ENCODE measurements at regions not wholly inside any gene's neighbourhood (a gene's known extent, or its start where the extent isn't known, plus 50 kb on each side); places are given as distances from the start of the nearest gene placed in this dataset.

DNA sequence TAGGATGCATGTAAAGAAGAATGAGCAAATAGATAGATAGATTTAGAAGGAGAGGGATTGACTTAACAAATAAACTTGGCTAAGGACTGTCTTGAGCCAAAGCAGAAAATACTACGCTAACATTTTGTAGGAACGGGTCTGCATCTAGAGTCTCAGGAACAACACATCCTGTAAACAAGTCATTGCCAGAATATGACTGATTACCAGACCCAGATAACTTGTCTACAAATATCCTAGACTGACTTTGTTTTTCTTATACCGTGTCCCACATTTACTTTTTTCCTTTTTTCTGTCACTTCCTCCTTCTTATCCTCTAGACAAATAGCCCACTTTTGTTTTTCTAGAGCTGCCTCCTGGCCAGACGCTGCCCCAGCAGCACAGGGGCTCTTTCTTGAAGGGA, 393.6 kb downstream of the PDGFC start:
- no peaks in the 10 kb centered on the region for H3K9me3 Mint-ChIP-seq
- no peaks in the 10 kb centered on the region for H3K36me3 Mint-ChIP-seq (ENCODE audit: low read depth)
- DNase-seq (ENCODE audit: low spot score) (no peak), ATAC-seq (no peak)
- Histone ChIP-seq H3K79me2 (replicated peaks; ENCODE audit: insufficient read depth) (no peaks in the 10 kb centered on the region), H4K20me1 (replicated peaks; ENCODE audit: insufficient read depth) (no peaks in the 10 kb centered on the region), H3K27ac (ENCODE audit: low read depth) (no peak overlapping the region), H2AFZ (peak overlapping the region; percentile 49), H3K4me2 (no peak overlapping the region), H3K4me3 (no peak overlapping the region), H3K36me3 (ENCODE audit: insufficient read depth) (no peaks in the 10 kb centered on the region), H3K9me2 (ENCODE audit: insufficient read depth) (no peaks in the 10 kb centered on the region), H3K27me3 (ENCODE audit: insufficient read depth) (no peaks in the 10 kb centered on the region), H3K4me1 (ENCODE audit: insufficient read depth) (no peaks in the 10 kb centered on the region), H3F3A (replicated peaks; ENCODE audit: low read depth) (no peaks in the 10 kb centered on the region)
- no peaks in the 10 kb centered on the region for H3K4me1 Mint-ChIP-seq
- peaks cover 3% of the 10 kb centered on the region for H3K27me3 Mint-ChIP-seq (ENCODE audit: insufficient read depth, low read depth, poor library complexity)
- TF ChIP-seq, protein P1, sequence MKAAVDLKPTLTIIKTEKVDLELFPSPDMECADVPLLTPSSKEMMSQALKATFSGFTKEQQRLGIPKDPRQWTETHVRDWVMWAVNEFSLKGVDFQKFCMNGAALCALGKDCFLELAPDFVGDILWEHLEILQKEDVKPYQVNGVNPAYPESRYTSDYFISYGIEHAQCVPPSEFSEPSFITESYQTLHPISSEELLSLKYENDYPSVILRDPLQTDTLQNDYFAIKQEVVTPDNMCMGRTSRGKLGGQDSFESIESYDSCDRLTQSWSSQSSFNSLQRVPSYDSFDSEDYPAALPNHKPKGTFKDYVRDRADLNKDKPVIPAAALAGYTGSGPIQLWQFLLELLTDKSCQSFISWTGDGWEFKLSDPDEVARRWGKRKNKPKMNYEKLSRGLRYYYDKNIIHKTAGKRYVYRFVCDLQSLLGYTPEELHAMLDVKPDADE (IDR thresholded peaks at IDR 0.05): no peak
- TF ChIP-seq STAT1 (IDR thresholded peaks at IDR 0.05; ENCODE audit: unreplicated experiment): no peak
- no peak overlapping the region for H3K27ac Mint-ChIP-seq
- no peak overlapping the region for H3K4me3 Mint-ChIP-seq

DNA sequence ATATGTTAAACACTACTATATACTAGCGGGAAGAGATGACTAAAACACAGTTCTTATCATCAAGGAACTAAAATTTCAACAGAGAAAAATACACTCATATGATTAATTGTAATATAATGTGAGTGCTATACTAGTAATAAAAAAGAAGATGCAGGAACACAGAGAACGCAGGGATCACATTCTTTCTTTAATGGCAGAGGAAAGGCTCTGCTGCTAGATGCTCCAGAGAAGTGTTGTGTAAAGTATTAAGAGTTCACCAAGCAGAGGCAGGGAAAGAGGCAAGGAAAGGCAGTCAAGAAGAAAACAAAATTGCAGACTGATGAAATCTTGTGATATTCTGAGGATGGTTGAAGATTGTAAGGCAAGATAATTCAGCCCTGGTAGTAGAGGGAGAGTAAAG, 394.7 kb downstream of the PDGFC start:
- no peak overlapping the region for H3K27ac Mint-ChIP-seq
- no peaks in the 10 kb centered on the region for H3K9me3 Mint-ChIP-seq
- Histone ChIP-seq H3K4me2 (no peak overlapping the region), H3F3A (replicated peaks; ENCODE audit: low read depth) (no peaks in the 10 kb centered on the region), H3K79me2 (replicated peaks; ENCODE audit: insufficient read depth) (no peaks in the 10 kb centered on the region), H4K20me1 (replicated peaks; ENCODE audit: insufficient read depth) (no peaks in the 10 kb centered on the region), H3K27ac (ENCODE audit: low read depth) (no peak overlapping the region), H3K9me2 (ENCODE audit: insufficient read depth) (no peaks in the 10 kb centered on the region), H3K4me1 (ENCODE audit: insufficient read depth) (no peaks in the 10 kb centered on the region), H3K36me3 (ENCODE audit: insufficient read depth) (no peaks in the 10 kb centered on the region), H2AFZ (0 out of 2 replicates have a peak overlapping the region, but pooled peaks have one; percentile 6), H3K4me3 (no peak overlapping the region), H3K27me3 (ENCODE audit: insufficient read depth) (no peaks in the 10 kb centered on the region)
- peaks cover 3% of the 10 kb centered on the region for H3K27me3 Mint-ChIP-seq (ENCODE audit: insufficient read depth, low read depth, poor library complexity)
- no peaks in the 10 kb centered on the region for H3K36me3 Mint-ChIP-seq (ENCODE audit: low read depth)
- no peak for DNase-seq (ENCODE audit: low spot score)
- TF ChIP-seq EZH2phosphoT487 (IDR thresholded peaks at IDR 0.05; ENCODE audit: unreplicated experiment): no peak
- no peak for TF ChIP-seq ZNF331 (CRISPR knock-in tag; IDR thresholded peaks at IDR 0.05; ENCODE audit: low read depth)
- TF ChIP-seq, protein P2, sequence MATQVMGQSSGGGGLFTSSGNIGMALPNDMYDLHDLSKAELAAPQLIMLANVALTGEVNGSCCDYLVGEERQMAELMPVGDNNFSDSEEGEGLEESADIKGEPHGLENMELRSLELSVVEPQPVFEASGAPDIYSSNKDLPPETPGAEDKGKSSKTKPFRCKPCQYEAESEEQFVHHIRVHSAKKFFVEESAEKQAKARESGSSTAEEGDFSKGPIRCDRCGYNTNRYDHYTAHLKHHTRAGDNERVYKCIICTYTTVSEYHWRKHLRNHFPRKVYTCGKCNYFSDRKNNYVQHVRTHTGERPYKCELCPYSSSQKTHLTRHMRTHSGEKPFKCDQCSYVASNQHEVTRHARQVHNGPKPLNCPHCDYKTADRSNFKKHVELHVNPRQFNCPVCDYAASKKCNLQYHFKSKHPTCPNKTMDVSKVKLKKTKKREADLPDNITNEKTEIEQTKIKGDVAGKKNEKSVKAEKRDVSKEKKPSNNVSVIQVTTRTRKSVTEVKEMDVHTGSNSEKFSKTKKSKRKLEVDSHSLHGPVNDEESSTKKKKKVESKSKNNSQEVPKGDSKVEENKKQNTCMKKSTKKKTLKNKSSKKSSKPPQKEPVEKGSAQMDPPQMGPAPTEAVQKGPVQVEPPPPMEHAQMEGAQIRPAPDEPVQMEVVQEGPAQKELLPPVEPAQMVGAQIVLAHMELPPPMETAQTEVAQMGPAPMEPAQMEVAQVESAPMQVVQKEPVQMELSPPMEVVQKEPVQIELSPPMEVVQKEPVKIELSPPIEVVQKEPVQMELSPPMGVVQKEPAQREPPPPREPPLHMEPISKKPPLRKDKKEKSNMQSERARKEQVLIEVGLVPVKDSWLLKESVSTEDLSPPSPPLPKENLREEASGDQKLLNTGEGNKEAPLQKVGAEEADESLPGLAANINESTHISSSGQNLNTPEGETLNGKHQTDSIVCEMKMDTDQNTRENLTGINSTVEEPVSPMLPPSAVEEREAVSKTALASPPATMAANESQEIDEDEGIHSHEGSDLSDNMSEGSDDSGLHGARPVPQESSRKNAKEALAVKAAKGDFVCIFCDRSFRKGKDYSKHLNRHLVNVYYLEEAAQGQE (IDR thresholded peaks at IDR 0.05; ENCODE audit: unreplicated experiment): no peak
- no peak for TF ChIP-seq EZH2 (IDR thresholded peaks at IDR 0.05; ENCODE audit: low read depth, unreplicated experiment)
- no peaks in the 10 kb centered on the region for H3K4me1 Mint-ChIP-seq
- ATAC-seq: no peak
- no peak overlapping the region for H3K4me3 Mint-ChIP-seq

All from GM23338 (cell line).